Liver (tissue), 8 donors: ENCODE measurements at regions not wholly inside any gene's neighbourhood (a gene's known extent, or its start where the extent isn't known, plus 50 kb on each side); places are given as distances from the start of the nearest gene placed in this dataset.

ENCODE experiments used
- DNase-seq: peaks from one replicate; pipeline ENCODE4 v3.0.0-alpha.2; 2017; ENCODE audit warnings: low spot score
- H3K27ac ChIP-seq, 2 donors: one replicate each; pipeline ENCODE4 v1.7.0; 2013; ENCODE audit warnings: inconsistent platforms in 2 of 2, low read length in 2 of 2, control low read depth in 1 of 2, low read depth in 1 of 2, mild to moderate bottlenecking in 1 of 2
- H3K27me3 ChIP-seq, 4 donors: one replicate each; pipeline versions ENCODE4 v1.6.1 to v1.7.0; 2013; ENCODE audit warnings: low read length in 3 of 4, inconsistent platforms in 1 of 4, mild to moderate bottlenecking in 1 of 4, moderate library complexity in 1 of 4; ENCODE audit not compliant: control insufficient read depth in 4 of 4, insufficient read depth in 4 of 4
- H3K36me3 ChIP-seq, 4 donors: one replicate each; pipeline versions ENCODE4 v1.6.1 to v1.7.0; 2013; ENCODE audit warnings: low read length in 3 of 4, mild to moderate bottlenecking in 3 of 4, low read depth in 1 of 4, moderate library complexity in 1 of 4; ENCODE audit not compliant: control insufficient read depth in 4 of 4, insufficient read depth in 3 of 4
- H3K4me1 ChIP-seq, 4 donors: one replicate each; pipeline versions ENCODE4 v1.6.1 to v1.7.0; 2013; ENCODE audit warnings: low read length in 3 of 4, mild to moderate bottlenecking in 3 of 4, moderate library complexity in 1 of 4; ENCODE audit not compliant: control insufficient read depth in 4 of 4, insufficient read depth in 4 of 4
- H3K4me3 ChIP-seq, 3 donors: one replicate each; pipeline versions ENCODE4 v1.6.1 to v1.7.0; 2013; ENCODE audit warnings: low read length in 3 of 3, control low read depth in 1 of 3, low read depth in 1 of 3, mild to moderate bottlenecking in 1 of 3
- H3K9ac ChIP-seq, 2 donors: one replicate each; pipeline ENCODE4 v1.7.0; 2013; ENCODE audit warnings: low read length in 2 of 2, mild to moderate bottlenecking in 2 of 2, moderate library complexity in 2 of 2, control low read depth in 1 of 2, low read depth in 1 of 2
- H3K9me3 ChIP-seq, 4 donors: one replicate each; pipeline versions ENCODE4 v1.6.1 to v1.7.0; 2013; ENCODE audit warnings: low read length in 3 of 4; ENCODE audit not compliant: control insufficient read depth in 4 of 4
- EGR1 ChIP-seq, 2 donors: IDR thresholded peaks; 2 replicates each; pipeline ENCODE4 v1.6.1; 2016 to 2018; ENCODE audit warnings: antibody characterized with exemption in 2 of 2, low read depth in 2 of 2
- FOXA1 ChIP-seq: IDR thresholded peaks from 2 replicates; pipeline ENCODE4 v1.6.1; 2016; ENCODE audit warnings: antibody characterized with exemption
- FOXA2 ChIP-seq: IDR thresholded peaks from 2 replicates; pipeline ENCODE4 v1.6.1; 2016; ENCODE audit warnings: antibody characterized with exemption
- GABPA ChIP-seq, 2 donors: IDR thresholded peaks in 1 of 2; conservative IDR thresholded peaks in 1 of 2; 2 replicates each; pipeline ENCODE4 v1.6.1; 2016; ENCODE audit warnings: antibody characterized with exemption in 2 of 2, mild to moderate bottlenecking in 1 of 2, moderate library complexity in 1 of 2
- HNF4A ChIP-seq, 2 donors: conservative IDR thresholded peaks; 2 replicates each; pipeline ENCODE4 v1.6.1; 2016; ENCODE audit warnings: antibody characterized with exemption in 2 of 2, mild to moderate bottlenecking in 2 of 2
- HNF4G ChIP-seq: IDR thresholded peaks from 2 replicates; pipeline ENCODE4 v1.6.1; 2016; ENCODE audit warnings: antibody characterized with exemption
- JUND ChIP-seq, 2 donors: IDR thresholded peaks; 2 replicates each; pipeline ENCODE4 v1.6.1; 2016; ENCODE audit warnings: antibody characterized with exemption in 2 of 2
- NR2F2 ChIP-seq: IDR thresholded peaks from 2 replicates; pipeline ENCODE4 v1.6.1; 2016; ENCODE audit warnings: antibody characterized with exemption
- RAD21 ChIP-seq, 2 donors: IDR thresholded peaks; 2 replicates each; pipeline ENCODE4 v1.6.1; 2016; ENCODE audit warnings: antibody characterized with exemption in 2 of 2, mild to moderate bottlenecking in 2 of 2
- RXRA ChIP-seq, 2 donors: IDR thresholded peaks; 2 replicates each; pipeline ENCODE4 v1.6.1; 2017 to 2018; ENCODE audit warnings: antibody characterized with exemption in 2 of 2, mild to moderate bottlenecking in 1 of 2
- SP1 ChIP-seq: IDR thresholded peaks from 2 replicates; pipeline ENCODE4 v1.6.1; 2018; ENCODE audit warnings: antibody characterized with exemption, mild to moderate bottlenecking
- TAF1 ChIP-seq: conservative IDR thresholded peaks from 2 replicates; pipeline ENCODE4 v1.6.1; 2016; ENCODE audit warnings: antibody characterized with exemption, mild to moderate bottlenecking
- YY1 ChIP-seq: IDR thresholded peaks from 2 replicates; pipeline ENCODE4 v1.6.1; 2016; ENCODE audit warnings: antibody characterized with exemption, mild to moderate bottlenecking
- WGBS: extraction: QIAGEN DNeasy Blood & Tissue Kit; methylation state at CpG from one replicate; pipeline ENCODE4 v1.1.7; 2013; 5-methylcytosine and 5-hydroxymethylcytosine counted together
- TF ChIP-seq, protein P1 (sequence below): IDR thresholded peaks from 2 replicates; pipeline ENCODE4 v1.6.1; 2016; ENCODE audit warnings: antibody characterized with exemption
- TF ChIP-seq, protein P2 (sequence below): fragments of 150-350 bp; IDR thresholded peaks from 2 replicates; pipeline ENCODE4 v1.5.1; 2017; ENCODE audit warnings: improper control_type of control experiment, low read depth, low read length; ENCODE audit not compliant: missing input control
- TF ChIP-seq, protein P3 (sequence below): IDR thresholded peaks from 2 replicates; pipeline ENCODE4 v1.6.1; 2016; ENCODE audit warnings: antibody characterized with exemption
- TF ChIP-seq, protein P4 (sequence below): IDR thresholded peaks from 2 replicates; pipeline ENCODE4 v1.6.1; 2016; ENCODE audit warnings: antibody characterized with exemption
- TF ChIP-seq, protein P5 (sequence below): IDR thresholded peaks from 2 replicates; pipeline ENCODE4 v1.6.1; 2016; ENCODE audit warnings: antibody characterized with exemption, mild to moderate bottlenecking
- donor health status: healthy.
- donor health status: healthy.
- donor health status: healthy.
- donor health status: healthy.
- donor health status: healthy.

DNA sequence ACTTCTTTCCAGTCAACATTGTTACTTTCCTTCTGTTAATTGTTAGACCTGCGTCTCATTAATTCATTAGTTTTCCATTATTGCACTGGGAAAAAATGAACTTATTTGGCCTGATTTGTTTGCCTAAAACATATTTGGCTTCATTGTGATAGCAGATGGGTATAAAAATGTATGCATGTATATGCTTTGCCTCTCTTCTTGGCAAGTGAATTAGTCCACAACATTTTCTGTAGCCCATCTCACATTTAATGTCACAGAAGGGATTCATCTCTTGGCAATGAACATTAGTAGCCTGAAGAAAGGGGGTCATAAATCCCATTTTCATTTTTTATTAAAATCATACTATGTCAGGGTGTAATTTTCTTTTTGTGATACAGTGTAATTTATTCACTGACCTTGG lies 125.2 kb downstream of the TUSC7 start:
- Histone ChIP-seq H3K9ac (no peak overlapping the region), H3K4me3 (no peak overlapping the region), H3K36me3 (no peaks in the 10 kb centered on the region), H3K27ac (no peak overlapping the region), H3K4me1 (no peaks in the 10 kb centered on the region), H3K9me3 (no peaks in the 10 kb centered on the region), H3K27me3 (no peaks in the 10 kb centered on the region)
- TF ChIP-seq RAD21 (IDR thresholded peaks at IDR 0.05) = no peak
- TF ChIP-seq SP1 = no peak
- no peak for TF ChIP-seq FOXA2
- no peak for TF ChIP-seq TAF1
- TF ChIP-seq, protein P1, sequence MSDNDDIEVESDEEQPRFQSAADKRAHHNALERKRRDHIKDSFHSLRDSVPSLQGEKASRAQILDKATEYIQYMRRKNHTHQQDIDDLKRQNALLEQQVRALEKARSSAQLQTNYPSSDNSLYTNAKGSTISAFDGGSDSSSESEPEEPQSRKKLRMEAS = no peak
- no peak for TF ChIP-seq RXRA (IDR thresholded peaks at IDR 0.05)
- TF ChIP-seq NR2F2 = no peak
- no peak for TF ChIP-seq YY1
- TF ChIP-seq JUND (IDR thresholded peaks at IDR 0.05) = no peak
- TF ChIP-seq, protein P2, sequence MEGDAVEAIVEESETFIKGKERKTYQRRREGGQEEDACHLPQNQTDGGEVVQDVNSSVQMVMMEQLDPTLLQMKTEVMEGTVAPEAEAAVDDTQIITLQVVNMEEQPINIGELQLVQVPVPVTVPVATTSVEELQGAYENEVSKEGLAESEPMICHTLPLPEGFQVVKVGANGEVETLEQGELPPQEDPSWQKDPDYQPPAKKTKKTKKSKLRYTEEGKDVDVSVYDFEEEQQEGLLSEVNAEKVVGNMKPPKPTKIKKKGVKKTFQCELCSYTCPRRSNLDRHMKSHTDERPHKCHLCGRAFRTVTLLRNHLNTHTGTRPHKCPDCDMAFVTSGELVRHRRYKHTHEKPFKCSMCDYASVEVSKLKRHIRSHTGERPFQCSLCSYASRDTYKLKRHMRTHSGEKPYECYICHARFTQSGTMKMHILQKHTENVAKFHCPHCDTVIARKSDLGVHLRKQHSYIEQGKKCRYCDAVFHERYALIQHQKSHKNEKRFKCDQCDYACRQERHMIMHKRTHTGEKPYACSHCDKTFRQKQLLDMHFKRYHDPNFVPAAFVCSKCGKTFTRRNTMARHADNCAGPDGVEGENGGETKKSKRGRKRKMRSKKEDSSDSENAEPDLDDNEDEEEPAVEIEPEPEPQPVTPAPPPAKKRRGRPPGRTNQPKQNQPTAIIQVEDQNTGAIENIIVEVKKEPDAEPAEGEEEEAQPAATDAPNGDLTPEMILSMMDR = no peak
- no peak for TF ChIP-seq HNF4A (conservative IDR thresholded peaks at IDR 0.05)
- TF ChIP-seq, protein P3, sequence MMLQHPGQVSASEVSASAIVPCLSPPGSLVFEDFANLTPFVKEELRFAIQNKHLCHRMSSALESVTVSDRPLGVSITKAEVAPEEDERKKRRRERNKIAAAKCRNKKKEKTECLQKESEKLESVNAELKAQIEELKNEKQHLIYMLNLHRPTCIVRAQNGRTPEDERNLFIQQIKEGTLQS = no peak
- TF ChIP-seq, protein P4, sequence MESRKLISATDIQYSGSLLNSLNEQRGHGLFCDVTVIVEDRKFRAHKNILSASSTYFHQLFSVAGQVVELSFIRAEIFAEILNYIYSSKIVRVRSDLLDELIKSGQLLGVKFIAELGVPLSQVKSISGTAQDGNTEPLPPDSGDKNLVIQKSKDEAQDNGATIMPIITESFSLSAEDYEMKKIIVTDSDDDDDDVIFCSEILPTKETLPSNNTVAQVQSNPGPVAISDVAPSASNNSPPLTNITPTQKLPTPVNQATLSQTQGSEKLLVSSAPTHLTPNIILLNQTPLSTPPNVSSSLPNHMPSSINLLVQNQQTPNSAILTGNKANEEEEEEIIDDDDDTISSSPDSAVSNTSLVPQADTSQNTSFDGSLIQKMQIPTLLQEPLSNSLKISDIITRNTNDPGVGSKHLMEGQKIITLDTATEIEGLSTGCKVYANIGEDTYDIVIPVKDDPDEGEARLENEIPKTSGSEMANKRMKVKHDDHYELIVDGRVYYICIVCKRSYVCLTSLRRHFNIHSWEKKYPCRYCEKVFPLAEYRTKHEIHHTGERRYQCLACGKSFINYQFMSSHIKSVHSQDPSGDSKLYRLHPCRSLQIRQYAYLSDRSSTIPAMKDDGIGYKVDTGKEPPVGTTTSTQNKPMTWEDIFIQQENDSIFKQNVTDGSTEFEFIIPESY = no peak
- no peak for TF ChIP-seq FOXA1
- no peak for TF ChIP-seq HNF4G
- TF ChIP-seq, protein P5, sequence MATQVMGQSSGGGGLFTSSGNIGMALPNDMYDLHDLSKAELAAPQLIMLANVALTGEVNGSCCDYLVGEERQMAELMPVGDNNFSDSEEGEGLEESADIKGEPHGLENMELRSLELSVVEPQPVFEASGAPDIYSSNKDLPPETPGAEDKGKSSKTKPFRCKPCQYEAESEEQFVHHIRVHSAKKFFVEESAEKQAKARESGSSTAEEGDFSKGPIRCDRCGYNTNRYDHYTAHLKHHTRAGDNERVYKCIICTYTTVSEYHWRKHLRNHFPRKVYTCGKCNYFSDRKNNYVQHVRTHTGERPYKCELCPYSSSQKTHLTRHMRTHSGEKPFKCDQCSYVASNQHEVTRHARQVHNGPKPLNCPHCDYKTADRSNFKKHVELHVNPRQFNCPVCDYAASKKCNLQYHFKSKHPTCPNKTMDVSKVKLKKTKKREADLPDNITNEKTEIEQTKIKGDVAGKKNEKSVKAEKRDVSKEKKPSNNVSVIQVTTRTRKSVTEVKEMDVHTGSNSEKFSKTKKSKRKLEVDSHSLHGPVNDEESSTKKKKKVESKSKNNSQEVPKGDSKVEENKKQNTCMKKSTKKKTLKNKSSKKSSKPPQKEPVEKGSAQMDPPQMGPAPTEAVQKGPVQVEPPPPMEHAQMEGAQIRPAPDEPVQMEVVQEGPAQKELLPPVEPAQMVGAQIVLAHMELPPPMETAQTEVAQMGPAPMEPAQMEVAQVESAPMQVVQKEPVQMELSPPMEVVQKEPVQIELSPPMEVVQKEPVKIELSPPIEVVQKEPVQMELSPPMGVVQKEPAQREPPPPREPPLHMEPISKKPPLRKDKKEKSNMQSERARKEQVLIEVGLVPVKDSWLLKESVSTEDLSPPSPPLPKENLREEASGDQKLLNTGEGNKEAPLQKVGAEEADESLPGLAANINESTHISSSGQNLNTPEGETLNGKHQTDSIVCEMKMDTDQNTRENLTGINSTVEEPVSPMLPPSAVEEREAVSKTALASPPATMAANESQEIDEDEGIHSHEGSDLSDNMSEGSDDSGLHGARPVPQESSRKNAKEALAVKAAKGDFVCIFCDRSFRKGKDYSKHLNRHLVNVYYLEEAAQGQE = no peak
- TF ChIP-seq EGR1 (IDR thresholded peaks at IDR 0.05; ENCODE audit: low read depth in 2 of 2) = no peak
- TF ChIP-seq GABPA (IDR thresholded peaks at IDR 0.05 in 1 of 2, conservative IDR thresholded peaks at IDR 0.05 in 1 of 2) = no peak
- WGBS = 85% methylated on average over 1 of the region's 1 CpG
- no peak for DNase-seq

DNA sequence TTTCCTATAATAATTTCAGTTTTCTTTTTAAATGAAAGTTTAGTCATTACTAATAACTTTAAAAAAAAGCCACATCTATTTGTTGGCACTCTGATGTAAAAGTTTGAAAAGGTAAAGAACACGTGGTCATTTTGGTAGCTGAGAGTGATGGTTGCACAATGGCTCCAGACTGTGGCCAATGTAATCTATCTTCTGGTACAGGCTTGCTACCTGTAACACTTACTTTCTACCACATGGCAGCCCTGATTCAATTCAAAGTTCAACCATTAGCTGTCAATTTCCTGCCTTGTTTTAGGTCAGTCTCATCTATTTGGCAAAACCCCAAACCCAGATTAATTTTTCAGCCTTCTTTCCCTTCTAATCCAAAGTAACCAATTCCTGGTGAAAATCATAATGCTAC lies 126.1 kb downstream of the TUSC7 start:
- WGBS = 60% methylated on average over 1 of the region's 1 CpG

More for the DNA sequence above, 126.1 kb downstream of the TUSC7 start:
- H3K36me3 ChIP-seq = no peaks in the 10 kb centered on the region
- no peak overlapping the region for H3K4me3 ChIP-seq
- TF ChIP-seq, protein P5 = no peak
- TF ChIP-seq FOXA1 (no peak), YY1 (no peak), HNF4A (conservative IDR thresholded peaks at IDR 0.05) (no peak), TAF1 (no peak), RXRA (IDR thresholded peaks at IDR 0.05) (no peak)
- TF ChIP-seq, protein P1 = no peak
- no peak overlapping the region for H3K9ac ChIP-seq
- H3K27ac ChIP-seq = no peak overlapping the region
- no peak for DNase-seq
- no peaks in the 10 kb centered on the region for H3K4me1 ChIP-seq
- no peaks in the 10 kb centered on the region for H3K9me3 ChIP-seq
- no peaks in the 10 kb centered on the region for H3K27me3 ChIP-seq
